GM12878 (cell line): ENCODE measurements at regions not wholly inside any gene's neighbourhood (a gene's known extent, or its start where the extent isn't known, plus 50 kb on each side); places are given as distances from the start of the nearest gene placed in this dataset.

ENCODE experiments used
- ATAC-seq: fragments of 200-7000 bp; cut with Tn5 transposase; 3 replicates; pipeline ENCODE4 v1.9.1; 2020; ENCODE audit warnings: mild to moderate bottlenecking, moderate library complexity
- BruUV-seq: library from RNA; stranded (reverse); fragments of 400-500 nt; replicated peaks from 2 replicates; lab custom pipeline; 2021; lab: Mats Ljungman, UMichigan
- CTCF ChIA-PET: fragments of 300-600 bp; sonication (Branson Sonifier 250); formaldehyde crosslinking; extraction: SDS; loops from one replicate; lab custom pipeline; 2021; ENCODE audit warnings: inconsistent platforms; lab: Yijun Ruan, JAX
- POLR2A ChIA-PET: fragments of 350-600 bp; formaldehyde crosslinking; extraction: SDS; loops from one replicate; lab custom pipeline; 2021; ENCODE audit warnings: inconsistent platforms; lab: Charles Lee
- RAD21 ChIA-PET: fragments of 300-600 bp; sonication (Branson Sonifier 250); formaldehyde crosslinking; loops from one replicate; lab custom pipeline; 2023; ENCODE audit warnings: antibody characterized with exemption; ENCODE audit not compliant: unreplicated experiment; lab: Charles Lee
- SMC1A ChIA-PET: fragments of 300-600 bp; sonication (Branson Sonifier 250); formaldehyde crosslinking; loops from one replicate; lab custom pipeline; 2023; ENCODE audit not compliant: unreplicated experiment, uncharacterized antibody; lab: Charles Lee
- DNase-seq: peaks from one replicate; pipeline ENCODE4 v3.0.0-alpha.2; 2011; ENCODE audit warnings: low read depth, low spot score
- FAIRE-seq: peaks from 3 replicates; lab custom pipeline; 2011; peaks lifted over from hg19 to GRCh38; lab: Jason Lieb, UNC
- H2AFZ ChIP-seq: 2 replicates; pipeline ENCODE4 v1.6.0; 2011; ENCODE audit warnings: low read depth, low read length, control low read depth; ENCODE audit not compliant: control insufficient read depth
- H3K27ac ChIP-seq: 2 replicates; pipeline ENCODE4 v1.5.1; 2011; ENCODE audit warnings: control low read depth; ENCODE audit not compliant: control insufficient read depth, insufficient read depth
- H3K27me3 ChIP-seq, 2 experiments: replicated peaks in 1 of 2; 2 replicates each; pipeline versions ENCODE4 v1.6.0 to v1.6.1; 2011; ENCODE audit warnings: low read length in 1 of 2; ENCODE audit not compliant: control insufficient read depth in 2 of 2, insufficient read depth in 2 of 2
- H3K36me3 ChIP-seq, 2 experiments: 2 replicates each; pipeline ENCODE4 v1.5.1; 2011; ENCODE audit warnings: low read length in 1 of 2; ENCODE audit not compliant: control insufficient read depth in 2 of 2, insufficient read depth in 2 of 2
- H3K4me1 ChIP-seq: 2 replicates; pipeline ENCODE4 v1.6.1; 2011; ENCODE audit warnings: mild to moderate bottlenecking, low read length, moderate library complexity, mixed read lengths; ENCODE audit not compliant: control insufficient read depth, insufficient read depth
- H3K4me2 ChIP-seq: 2 replicates; pipeline ENCODE4 v1.6.0; 2011; ENCODE audit warnings: control low read depth; ENCODE audit not compliant: control insufficient read depth, insufficient read depth
- H3K4me3 ChIP-seq: fragments of 200-600 bp; sonication (generic); 2 replicates; pipeline ENCODE4 v1.5.1; 2016
- H3K79me2 ChIP-seq: 2 replicates; pipeline ENCODE4 v1.6.0; 2011; ENCODE audit warnings: low read length; ENCODE audit not compliant: control insufficient read depth, insufficient read depth
- H3K9ac ChIP-seq: 2 replicates; pipeline ENCODE4 v1.8.0; 2011; ENCODE audit warnings: low read length, control low read depth, mixed read lengths; ENCODE audit not compliant: control insufficient read depth, insufficient read depth
- H3K9me3 ChIP-seq: replicated peaks from 3 replicates; pipeline ENCODE4 v1.5.1; 2011; ENCODE audit warnings: mild to moderate bottlenecking, low read length; ENCODE audit not compliant: control insufficient read depth, insufficient read depth
- H4K20me1 ChIP-seq: 2 replicates; pipeline ENCODE4 v1.6.0; 2011; ENCODE audit not compliant: control insufficient read depth, insufficient read depth
- ATF7 ChIP-seq: fragments of 450-650 bp; IDR thresholded peaks from 2 replicates; pipeline ENCODE4 v1.6.1; 2016; ENCODE audit warnings: low read depth, mild to moderate bottlenecking
- BACH1 ChIP-seq: fragments of 450-650 bp; IDR thresholded peaks from 2 replicates; pipeline ENCODE4 v1.6.1; 2017; ENCODE audit warnings: mild to moderate bottlenecking, borderline replicate concordance
- JUND ChIP-seq: IDR thresholded peaks from 2 replicates; pipeline ENCODE4 v1.6.1; 2012; ENCODE audit warnings: low read depth, mild to moderate bottlenecking, low read length, improper control_type of control experiment, moderate library complexity
- KLF5 ChIP-seq: fragments of 450-650 bp; IDR thresholded peaks from 2 replicates; pipeline ENCODE4 v1.6.1; 2014; ENCODE audit warnings: mild to moderate bottlenecking; ENCODE audit not compliant: partially characterized antibody
- SREBF1 ChIP-seq: IDR thresholded peaks from 2 replicates; pipeline ENCODE4 v1.6.1; 2012; ENCODE audit warnings: mild to moderate bottlenecking, low read length
- STAT3 ChIP-seq: IDR thresholded peaks from 2 replicates; pipeline ENCODE4 v1.6.1; 2011; ENCODE audit warnings: low read depth, low read length, improper control_type of control experiment
- TCF12 ChIP-seq: IDR thresholded peaks from 2 replicates; pipeline ENCODE4 v1.6.1; 2011; ENCODE audit warnings: low read depth, mild to moderate bottlenecking, low read length
- TCF7 ChIP-seq: IDR thresholded peaks from 2 replicates; pipeline ENCODE4 v1.6.1; 2014; ENCODE audit warnings: antibody characterized with exemption, borderline replicate concordance
- ZBTB11 ChIP-seq: fragments of 450-650 bp; formaldehyde crosslinking; IDR thresholded peaks from 2 replicates; pipeline ENCODE4 v1.5.0; 2022; ENCODE audit warnings: mild to moderate bottlenecking, missing genetic modification characterization
- WGBS: methylation state at CpG from one replicate; pipeline ENCODE4 v1.1.6; 2016; ENCODE audit warnings: low lambda C conversion rate; ENCODE audit not compliant: insufficient replicate concordance, insufficient coverage; ENCODE audit errors: missing lambda C conversion rate; 5-methylcytosine and 5-hydroxymethylcytosine counted together
- in situ Hi-C: fragments of 300-500 bp; cut with MboI; formaldehyde crosslinking; loops from 9 replicates; pipeline ENCODE4 v1.14.3; 2018; ENCODE audit warnings: mixed read lengths
- intact Hi-C: fragments of 100-400 bp; cut with micrococcal nuclease; formaldehyde crosslinking; loops from one replicate; pipeline ENCODE4 v1.14.2; 2022; ENCODE audit not compliant: unreplicated experiment
- TF ChIP-seq, protein P1 (sequence below): fragments of 450-650 bp; IDR thresholded peaks from 2 replicates; pipeline ENCODE4 v1.6.1; 2017; ENCODE audit warnings: mild to moderate bottlenecking, low read depth, inconsistent platforms; ENCODE audit not compliant: poor library complexity, severe bottlenecking
- TF ChIP-seq, protein P2 (sequence below): fragments of 450-650 bp; IDR thresholded peaks from 2 replicates; pipeline ENCODE4 v1.6.1; 2018; ENCODE audit warnings: borderline replicate concordance, mild to moderate bottlenecking; ENCODE audit not compliant: partially characterized antibody
- TF ChIP-seq, protein P3 (sequence below): fragments of 150-350 bp; IDR thresholded peaks from 2 replicates; pipeline ENCODE4 v1.6.1; 2016; ENCODE audit warnings: low read depth, low read length

GRCh38 chr7:27459021-27459730 is 203.5 kb downstream of the HIBADH start (continued):
- TF ChIP-seq, protein P1, sequence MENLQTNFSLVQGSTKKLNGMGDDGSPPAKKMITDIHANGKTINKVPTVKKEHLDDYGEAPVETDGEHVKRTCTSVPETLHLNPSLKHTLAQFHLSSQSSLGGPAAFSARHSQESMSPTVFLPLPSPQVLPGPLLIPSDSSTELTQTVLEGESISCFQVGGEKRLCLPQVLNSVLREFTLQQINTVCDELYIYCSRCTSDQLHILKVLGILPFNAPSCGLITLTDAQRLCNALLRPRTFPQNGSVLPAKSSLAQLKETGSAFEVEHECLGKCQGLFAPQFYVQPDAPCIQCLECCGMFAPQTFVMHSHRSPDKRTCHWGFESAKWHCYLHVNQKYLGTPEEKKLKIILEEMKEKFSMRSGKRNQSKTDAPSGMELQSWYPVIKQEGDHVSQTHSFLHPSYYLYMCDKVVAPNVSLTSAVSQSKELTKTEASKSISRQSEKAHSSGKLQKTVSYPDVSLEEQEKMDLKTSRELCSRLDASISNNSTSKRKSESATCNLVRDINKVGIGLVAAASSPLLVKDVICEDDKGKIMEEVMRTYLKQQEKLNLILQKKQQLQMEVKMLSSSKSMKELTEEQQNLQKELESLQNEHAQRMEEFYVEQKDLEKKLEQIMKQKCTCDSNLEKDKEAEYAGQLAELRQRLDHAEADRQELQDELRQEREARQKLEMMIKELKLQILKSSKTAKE, result no peak
- TF ChIP-seq TCF12, result no peak
- TF ChIP-seq KLF5, result no peak
- no peak for TF ChIP-seq JUND
- TF ChIP-seq STAT3, result no peak
- TF ChIP-seq ATF7, result no peak

DNA sequence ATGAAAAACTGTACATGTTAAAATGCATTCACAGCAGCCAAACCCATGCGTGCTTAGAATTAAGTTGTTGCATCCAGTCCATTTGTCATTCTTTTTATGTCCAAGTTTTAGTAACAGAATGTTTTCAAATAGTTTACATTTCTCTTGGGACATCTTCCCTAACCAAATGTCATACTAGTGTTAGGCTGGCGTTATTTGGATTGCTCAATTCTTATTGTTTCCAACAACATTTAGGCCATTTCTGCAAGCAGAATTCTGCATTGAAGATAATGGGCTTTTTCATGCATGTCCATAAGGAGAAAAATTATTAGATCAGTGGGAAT is 203.0 kb downstream of the HIBADH start:
- ChIA-PET SMC1A (no interaction called here), POLR2A (no interaction called here), RAD21 (no interaction called here), CTCF (interaction anchor here (0.7 kb wide), 1 partner anchor 264 kb away, joined by 3 read pairs; no protein-coding TSS in a partner anchor)
- no TSS peak for BruUV-seq
- intact Hi-C loops (no loop called here), in situ Hi-C loops (no loop called here)
- H3K27me3 ChIP-seq, result no peaks in the 10 kb centered on the region; a peak in 2 of 4 replicates
- no peak for FAIRE-seq
- no peak overlapping the region for H3K4me3 ChIP-seq
- no peak overlapping the region for H3K4me2 ChIP-seq
- no peak overlapping the region for H3K27ac ChIP-seq
- H2AFZ ChIP-seq, result no peak overlapping the region
- WGBS, result 57% methylated on average over 2 of the region's 2 CpGs
- H4K20me1 ChIP-seq, result no peaks in the 10 kb centered on the region
- no peaks in the 10 kb centered on the region for H3K4me1 ChIP-seq
- H3K79me2 ChIP-seq, result no peaks in the 10 kb centered on the region
- H3K36me3 ChIP-seq, result no peaks in the 10 kb centered on the region
- H3K9me3 ChIP-seq, result no peaks in the 10 kb centered on the region
- ATAC-seq, result no peak
- no peak overlapping the region for H3K9ac ChIP-seq
- DNase-seq, result no peak
- TF ChIP-seq, protein P2, sequence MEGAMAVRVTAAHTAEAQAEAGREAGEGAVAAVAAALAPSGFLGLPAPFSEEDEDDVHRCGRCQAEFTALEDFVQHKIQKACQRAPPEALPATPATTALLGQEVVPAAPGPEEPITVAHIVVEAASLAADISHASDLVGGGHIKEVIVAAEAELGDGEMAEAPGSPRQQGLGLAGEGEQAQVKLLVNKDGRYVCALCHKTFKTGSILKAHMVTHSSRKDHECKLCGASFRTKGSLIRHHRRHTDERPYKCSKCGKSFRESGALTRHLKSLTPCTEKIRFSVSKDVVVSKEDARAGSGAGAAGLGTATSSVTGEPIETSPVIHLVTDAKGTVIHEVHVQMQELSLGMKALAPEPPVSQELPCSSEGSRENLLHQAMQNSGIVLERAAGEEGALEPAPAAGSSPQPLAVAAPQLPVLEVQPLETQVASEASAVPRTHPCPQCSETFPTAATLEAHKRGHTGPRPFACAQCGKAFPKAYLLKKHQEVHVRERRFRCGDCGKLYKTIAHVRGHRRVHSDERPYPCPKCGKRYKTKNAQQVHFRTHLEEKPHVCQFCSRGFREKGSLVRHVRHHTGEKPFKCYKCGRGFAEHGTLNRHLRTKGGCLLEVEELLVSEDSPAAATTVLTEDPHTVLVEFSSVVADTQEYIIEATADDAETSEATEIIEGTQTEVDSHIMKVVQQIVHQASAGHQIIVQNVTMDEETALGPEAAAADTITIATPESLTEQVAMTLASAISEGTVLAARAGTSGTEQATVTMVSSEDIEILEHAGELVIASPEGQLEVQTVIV, result no peak
- TF ChIP-seq SREBF1, result no peak
- TF ChIP-seq, protein P3, sequence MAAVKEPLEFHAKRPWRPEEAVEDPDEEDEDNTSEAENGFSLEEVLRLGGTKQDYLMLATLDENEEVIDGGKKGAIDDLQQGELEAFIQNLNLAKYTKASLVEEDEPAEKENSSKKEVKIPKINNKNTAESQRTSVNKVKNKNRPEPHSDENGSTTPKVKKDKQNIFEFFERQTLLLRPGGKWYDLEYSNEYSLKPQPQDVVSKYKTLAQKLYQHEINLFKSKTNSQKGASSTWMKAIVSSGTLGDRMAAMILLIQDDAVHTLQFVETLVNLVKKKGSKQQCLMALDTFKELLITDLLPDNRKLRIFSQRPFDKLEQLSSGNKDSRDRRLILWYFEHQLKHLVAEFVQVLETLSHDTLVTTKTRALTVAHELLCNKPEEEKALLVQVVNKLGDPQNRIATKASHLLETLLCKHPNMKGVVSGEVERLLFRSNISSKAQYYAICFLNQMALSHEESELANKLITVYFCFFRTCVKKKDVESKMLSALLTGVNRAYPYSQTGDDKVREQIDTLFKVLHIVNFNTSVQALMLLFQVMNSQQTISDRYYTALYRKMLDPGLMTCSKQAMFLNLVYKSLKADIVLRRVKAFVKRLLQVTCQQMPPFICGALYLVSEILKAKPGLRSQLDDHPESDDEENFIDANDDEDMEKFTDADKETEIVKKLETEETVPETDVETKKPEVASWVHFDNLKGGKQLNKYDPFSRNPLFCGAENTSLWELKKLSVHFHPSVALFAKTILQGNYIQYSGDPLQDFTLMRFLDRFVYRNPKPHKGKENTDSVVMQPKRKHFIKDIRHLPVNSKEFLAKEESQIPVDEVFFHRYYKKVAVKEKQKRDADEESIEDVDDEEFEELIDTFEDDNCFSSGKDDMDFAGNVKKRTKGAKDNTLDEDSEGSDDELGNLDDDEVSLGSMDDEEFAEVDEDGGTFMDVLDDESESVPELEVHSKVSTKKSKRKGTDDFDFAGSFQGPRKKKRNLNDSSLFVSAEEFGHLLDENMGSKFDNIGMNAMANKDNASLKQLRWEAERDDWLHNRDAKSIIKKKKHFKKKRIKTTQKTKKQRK, result no peak
- no peak for TF ChIP-seq BACH1
- TF ChIP-seq ZBTB11 (CRISPR knock-in tag), result no peak
- TF ChIP-seq TCF7, result no peak
